Transverse colon (tissue), 4 donors: ENCODE measurements at regions not wholly inside any gene's neighbourhood (a gene's known extent, or its start where the extent isn't known, plus 50 kb on each side); places are given as distances from the start of the nearest gene placed in this dataset.

ENCODE experiments used
- EP300 ChIP-seq: sonication (generic); formaldehyde crosslinking; IDR thresholded peaks from one replicate; pipeline ENCODE4 v1.6.1; 2017; ENCODE audit warnings: antibody characterized with exemption, low read depth
- POLR2A ChIP-seq: fragments of 450-650 bp; IDR thresholded peaks from one replicate; pipeline ENCODE4 v1.6.1; 2016; ENCODE audit warnings: antibody characterized with exemption, mild to moderate bottlenecking, moderate library complexity
- POLR2AphosphoS5 ChIP-seq, 3 donors: sonication (generic); formaldehyde crosslinking; IDR thresholded peaks; one replicate each; pipeline ENCODE4 v1.6.1; 2016; ENCODE audit warnings: antibody characterized with exemption in 3 of 3
- TF ChIP-seq, protein P1 (sequence below), 5 experiments: fragments of 200-600 bp in 3 of 5; fragments of 450-650 bp in 2 of 5; sonication (generic) in 3 of 5; IDR thresholded peaks; 1 replicate in 2 of 5; 2 replicates in 3 of 5; pipeline ENCODE4 v1.5.1; 2016 to 2017; ENCODE audit warnings: antibody characterized with exemption in 5 of 5, inconsistent platforms in 3 of 5, mild to moderate bottlenecking in 2 of 5, moderate library complexity in 1 of 5

DNA sequence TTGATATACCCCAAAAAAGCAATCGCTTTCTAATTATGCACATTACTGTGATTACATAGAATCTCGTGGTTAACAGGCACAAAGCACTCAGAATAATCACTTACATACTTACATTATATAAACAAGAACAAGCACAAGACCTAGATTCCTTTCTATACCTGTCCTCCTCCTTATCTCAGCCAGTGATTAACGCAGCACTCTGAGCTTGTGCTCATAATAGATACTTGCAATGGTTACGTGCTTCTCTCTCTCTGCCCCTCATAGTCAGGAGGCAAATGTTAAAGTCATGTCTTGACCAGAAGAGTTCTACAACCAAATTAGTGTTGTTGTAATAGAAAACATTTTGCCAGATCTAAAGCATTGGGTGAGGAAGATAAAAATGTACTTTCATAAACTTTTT lies 342.2 kb upstream of the PKDCC start:
- TF ChIP-seq, protein P1, sequence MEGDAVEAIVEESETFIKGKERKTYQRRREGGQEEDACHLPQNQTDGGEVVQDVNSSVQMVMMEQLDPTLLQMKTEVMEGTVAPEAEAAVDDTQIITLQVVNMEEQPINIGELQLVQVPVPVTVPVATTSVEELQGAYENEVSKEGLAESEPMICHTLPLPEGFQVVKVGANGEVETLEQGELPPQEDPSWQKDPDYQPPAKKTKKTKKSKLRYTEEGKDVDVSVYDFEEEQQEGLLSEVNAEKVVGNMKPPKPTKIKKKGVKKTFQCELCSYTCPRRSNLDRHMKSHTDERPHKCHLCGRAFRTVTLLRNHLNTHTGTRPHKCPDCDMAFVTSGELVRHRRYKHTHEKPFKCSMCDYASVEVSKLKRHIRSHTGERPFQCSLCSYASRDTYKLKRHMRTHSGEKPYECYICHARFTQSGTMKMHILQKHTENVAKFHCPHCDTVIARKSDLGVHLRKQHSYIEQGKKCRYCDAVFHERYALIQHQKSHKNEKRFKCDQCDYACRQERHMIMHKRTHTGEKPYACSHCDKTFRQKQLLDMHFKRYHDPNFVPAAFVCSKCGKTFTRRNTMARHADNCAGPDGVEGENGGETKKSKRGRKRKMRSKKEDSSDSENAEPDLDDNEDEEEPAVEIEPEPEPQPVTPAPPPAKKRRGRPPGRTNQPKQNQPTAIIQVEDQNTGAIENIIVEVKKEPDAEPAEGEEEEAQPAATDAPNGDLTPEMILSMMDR (IDR thresholded peaks at IDR 0.05): no peak
- TF ChIP-seq POLR2A: no peak
- no peak for TF ChIP-seq EP300
- TF ChIP-seq POLR2AphosphoS5 (IDR thresholded peaks at IDR 0.05): no peak
